HG02970 (cell line): ENCODE measurements at regions not wholly inside any gene's neighbourhood (a gene's known extent, or its start where the extent isn't known, plus 50 kb on each side); places are given as distances from the start of the nearest gene placed in this dataset.
A peak's percentile ranks its signal among the peaks of the same experiment; 100 is the strongest.

Source experiments
- ATAC-seq: cut with Tn5 transposase; IDR thresholded peaks from one replicate; pipeline ENCODE4 v1.9.1; 2021; ENCODE audit warnings: mild to moderate bottlenecking, moderate library complexity, moderate number of reproducible peaks; ENCODE audit not compliant: unreplicated experiment, low FRiP score

DNA sequence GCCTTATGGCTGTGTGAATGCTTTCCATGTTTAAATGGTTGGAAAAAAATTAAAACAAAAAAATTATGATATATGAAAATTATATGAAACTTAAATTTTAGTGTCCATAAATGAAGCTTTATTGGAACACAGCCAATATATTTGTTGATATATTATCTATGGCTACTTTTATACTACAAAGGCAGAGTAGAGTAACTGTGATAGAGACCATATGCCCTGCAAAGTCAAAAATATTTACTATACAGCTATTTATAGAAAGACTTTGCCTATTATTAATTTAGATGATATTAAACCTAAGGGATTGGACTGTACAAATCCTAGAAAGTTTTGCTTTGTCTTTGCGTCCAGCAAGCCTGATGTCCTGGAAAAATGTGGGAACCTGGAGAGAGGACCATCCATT lies 518.3 kb upstream of the JAG1 start:
- ATAC-seq, result no peak

DNA sequence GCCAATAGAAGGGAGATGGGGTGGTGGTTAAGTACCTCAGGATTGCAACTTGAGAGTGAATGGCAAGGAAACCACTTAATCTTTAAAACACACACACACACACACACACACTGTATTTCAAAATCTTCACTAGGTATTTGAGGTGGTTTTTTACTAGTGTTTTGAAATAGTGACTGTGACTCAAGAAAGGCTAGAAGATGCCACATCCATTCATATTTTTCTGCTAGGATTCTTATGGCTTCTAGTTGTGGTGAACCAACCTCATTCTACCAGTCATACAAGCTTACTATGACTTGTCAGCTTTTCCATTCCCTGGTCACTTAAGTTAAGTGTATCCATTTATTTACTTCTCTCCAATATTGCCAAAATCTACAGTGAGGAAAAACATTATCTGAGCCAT lies 519.4 kb upstream of the JAG1 start:
- ATAC-seq, result no peak

DNA sequence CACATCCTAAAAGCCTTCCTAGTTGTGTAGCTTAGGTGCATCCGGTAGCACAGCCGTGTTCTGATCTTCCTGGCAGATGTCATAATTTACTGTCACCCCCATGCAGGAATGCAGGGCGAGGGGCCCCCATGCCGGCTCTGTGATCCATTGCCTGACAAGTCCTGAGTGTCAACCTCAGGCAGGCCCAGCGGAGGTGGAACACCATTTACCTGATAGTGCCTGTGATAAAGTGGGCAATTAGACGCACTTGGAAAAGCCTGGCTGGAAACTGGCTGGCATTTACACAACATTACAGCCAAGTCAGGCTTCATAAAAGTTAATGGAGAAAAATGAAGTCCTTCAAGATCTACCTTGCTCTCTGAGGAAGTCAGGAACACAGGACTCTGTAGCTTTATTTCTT lies 521.4 kb upstream of the JAG1 start:
- ATAC-seq, result no peak

DNA sequence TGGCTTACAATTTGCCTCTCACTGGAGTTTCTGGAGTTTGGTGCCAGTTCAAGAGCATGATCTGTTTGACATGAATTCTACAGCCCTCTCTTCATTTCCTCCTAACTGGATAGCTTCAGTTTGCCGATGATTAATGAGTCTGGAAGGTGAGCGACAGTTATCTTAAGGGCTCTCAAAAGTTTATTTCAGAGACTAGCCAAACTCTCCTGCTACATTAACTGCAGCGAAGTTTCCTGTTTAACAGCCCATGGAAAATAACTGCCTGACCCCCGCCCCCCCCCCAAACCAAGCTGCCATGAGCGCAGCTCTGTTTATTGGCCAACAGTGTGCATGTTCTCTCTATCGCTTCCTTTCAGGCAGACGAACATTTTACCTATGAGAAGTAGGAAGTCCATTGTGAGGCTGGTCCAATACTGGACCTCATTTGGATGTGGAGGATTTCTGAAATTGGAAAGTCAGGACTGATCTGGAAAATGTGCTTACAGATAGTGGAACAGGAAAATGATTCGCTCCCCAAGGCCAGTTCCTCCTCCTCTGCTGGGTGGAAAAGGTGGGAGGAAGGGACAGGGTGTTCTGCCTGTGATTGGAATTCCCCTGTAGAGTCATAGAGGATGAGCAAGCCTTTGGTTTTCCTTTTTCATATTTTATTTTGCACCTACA lies 522.2 kb upstream of the JAG1 start:
- no peak for ATAC-seq

DNA sequence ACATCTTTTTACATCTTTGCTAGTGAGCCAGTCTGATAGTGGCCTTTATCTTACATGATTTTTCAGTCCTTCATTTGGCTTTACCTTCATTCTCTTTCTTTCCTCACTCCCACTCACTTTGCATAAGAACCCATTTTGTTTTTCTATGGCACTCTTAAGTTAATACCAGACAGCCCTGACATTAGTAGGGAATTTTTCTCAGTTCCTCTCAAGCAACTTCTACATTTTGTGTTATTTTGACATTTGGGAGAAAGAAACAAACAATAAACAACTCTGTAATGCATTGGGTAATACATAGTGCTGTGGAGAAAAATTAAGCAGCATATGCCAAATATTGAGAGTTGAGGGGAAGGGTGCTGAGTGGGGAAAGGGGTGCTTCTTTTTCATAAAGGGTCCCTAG lies 524.1 kb upstream of the JAG1 start:
- ATAC-seq, result no peak

GRCh38 chr20:11200423-11200822 lies 526.6 kb upstream of the JAG1 start:
- ATAC-seq, result no peak

GRCh38 chr20:11204926-11205768 lies 531.3 kb upstream of the JAG1 start:
- ATAC-seq, result peak; percentile 69

- ATAC-seq, result no peak
Measured at GRCh38 chr20:11205769-11206362, 532.1 kb upstream of the JAG1 start.

GRCh38 chr20:11207749-11208502 lies 534.1 kb upstream of the JAG1 start:
- ATAC-seq, result no peak

- no peak for ATAC-seq
Measured at GRCh38 chr20:11210611-11211010, 536.8 kb upstream of the JAG1 start.

DNA sequence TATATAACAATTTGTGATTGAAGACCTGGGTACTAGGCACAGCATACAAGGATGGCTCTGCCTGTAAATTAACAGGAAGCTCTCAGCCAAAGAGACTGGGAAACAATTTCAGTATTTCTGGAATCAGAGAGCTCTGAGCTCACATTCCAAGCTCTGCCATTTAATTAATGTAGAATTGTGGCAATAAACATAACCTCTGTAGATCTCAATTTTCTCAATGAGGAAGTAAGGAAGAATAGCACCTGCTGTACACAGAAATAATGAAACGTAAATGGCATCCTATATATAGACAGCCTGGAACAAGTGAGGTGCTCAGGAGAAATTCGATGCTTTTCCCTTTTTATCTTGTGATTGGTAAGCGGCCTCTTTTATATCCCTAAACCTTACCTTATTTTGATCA lies 538.5 kb upstream of the JAG1 start:
- ATAC-seq, result no peak

DNA sequence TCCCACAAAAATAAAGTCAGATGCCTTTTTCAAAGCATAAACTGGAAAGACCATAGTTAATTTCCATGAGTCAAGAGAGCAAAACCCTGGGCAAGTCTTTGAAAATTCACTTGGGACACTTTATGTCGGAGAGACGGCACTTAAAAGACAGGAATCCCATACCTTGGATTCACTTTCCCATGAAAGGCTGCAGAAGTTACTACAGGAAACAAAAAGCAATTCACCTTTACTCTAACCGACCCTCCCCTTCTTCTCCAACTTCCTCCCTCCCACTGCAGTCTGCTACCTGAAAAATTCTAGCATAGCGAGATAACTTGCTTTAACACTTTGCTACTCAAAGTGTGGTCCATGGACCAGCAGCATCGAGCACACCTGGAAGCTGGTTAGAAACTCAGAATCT lies 539.1 kb upstream of the JAG1 start:
- ATAC-seq, result no peak

- no peak for ATAC-seq
Measured at GRCh38 chr20:11214256-11214840, 540.5 kb upstream of the JAG1 start.

GRCh38 chr20:11216451-11217314 lies 542.9 kb upstream of the JAG1 start:
- no peak for ATAC-seq

GRCh38 chr20:11217326-11218172 lies 543.8 kb upstream of the JAG1 start:
- no peak for ATAC-seq

DNA sequence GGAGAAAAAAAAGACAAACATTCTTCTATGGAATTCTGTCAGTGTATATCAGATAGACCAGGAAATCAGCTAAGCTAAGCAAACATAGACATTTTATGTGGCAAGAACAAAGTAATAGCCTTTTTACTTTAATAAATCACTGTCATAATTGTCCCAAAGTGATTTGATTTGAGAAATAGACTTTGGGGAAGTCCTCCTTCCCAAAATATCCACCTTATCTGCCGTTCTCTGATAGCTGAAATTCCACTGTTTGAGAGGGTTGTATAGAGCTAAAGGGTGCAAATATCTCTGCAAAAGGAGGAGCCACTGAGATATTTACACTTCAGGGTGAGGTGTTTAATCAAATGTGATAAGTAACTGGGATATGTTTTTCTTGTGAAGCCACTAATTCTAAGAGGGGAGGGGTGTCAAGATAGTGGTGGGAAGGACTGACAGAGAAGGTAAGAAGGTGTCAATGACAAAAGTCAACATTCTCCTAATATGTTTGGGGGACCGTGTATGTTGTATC lies 544.4 kb upstream of the JAG1 start:
- no peak for ATAC-seq

- ATAC-seq, result no peak
Measured at GRCh38 chr20:11219192-11219591, 545.4 kb upstream of the JAG1 start.

DNA sequence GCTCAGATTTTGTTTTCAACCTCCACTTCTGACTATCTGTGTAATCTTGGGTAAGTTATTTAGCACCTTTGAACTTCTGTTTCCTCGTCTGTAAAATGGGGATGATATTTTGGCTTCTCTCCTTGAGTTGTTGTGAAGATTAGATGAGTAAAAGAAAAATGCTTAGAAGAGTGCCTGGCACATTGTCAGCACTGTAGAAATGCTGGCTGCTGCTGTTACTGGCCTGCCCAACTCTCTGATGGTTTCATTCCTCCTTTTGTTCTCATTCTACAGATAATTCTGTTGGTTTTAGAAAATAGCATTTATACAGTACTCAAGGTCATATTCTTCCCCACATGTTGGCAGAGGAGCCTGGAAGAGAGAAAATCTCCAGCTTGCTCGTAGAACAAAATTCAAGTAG lies 547.2 kb upstream of the JAG1 start:
- no peak for ATAC-seq

- no peak for ATAC-seq
Measured at GRCh38 chr20:11222243-11222642, 548.4 kb upstream of the JAG1 start.
